NCI-H748 treated with DMSO at 0.1 percent for 48 hours (cell line): ENCODE measurements at regions not wholly inside any gene's neighbourhood (a gene's known extent, or its start where the extent isn't known, plus 50 kb on each side); places are given as distances from the start of the nearest gene placed in this dataset.
A peak's percentile ranks its signal among the peaks of the same experiment; 100 is the strongest.
"Not testable (repeated sequence)": the region's sequence is repeated elsewhere in the genome, so short reads cannot be mapped to it uniquely, and the experiment has no call there.

Source experiments
- DNase-seq: peaks from one replicate; lab custom pipeline; 2025; lab: John Stamatoyannopoulos, UW

GRCh38 chr14:84445486-84445885 lies 1084.5 kb upstream of the FLRT2 start:
- no peak for DNase-seq

GRCh38 chr14:84446250-84446649 lies 1083.7 kb upstream of the FLRT2 start:
- DNase-seq: no peak

DNA sequence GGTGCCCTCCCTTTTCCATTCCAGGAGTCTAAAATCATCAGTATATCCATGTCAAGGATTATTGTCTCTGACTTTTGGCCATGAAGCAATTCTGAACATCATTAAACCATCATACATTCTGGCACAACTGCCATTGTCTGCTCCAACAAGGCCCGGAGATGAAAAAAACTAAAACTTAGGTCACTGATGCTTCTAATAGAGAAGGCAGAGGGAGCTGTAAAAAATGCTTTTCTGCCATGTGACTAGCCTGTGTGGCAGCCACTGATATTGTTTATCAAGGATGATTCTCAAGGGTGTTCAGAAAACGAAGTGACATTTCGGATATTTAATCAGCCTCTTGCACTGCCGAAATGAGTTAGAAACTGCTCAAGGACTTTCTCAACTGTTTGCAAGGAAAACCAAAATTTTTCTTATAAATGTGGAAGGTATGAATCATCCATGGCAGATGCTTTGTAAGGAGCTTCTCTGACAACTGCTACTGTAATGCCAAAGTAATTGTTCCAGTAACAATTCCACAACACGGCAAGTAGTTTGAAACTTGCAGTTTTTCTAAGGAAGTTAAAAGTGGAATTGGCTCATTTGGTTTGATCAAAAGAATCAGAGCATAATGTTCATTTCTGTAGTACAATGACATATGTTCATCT lies 1076.5 kb upstream of the FLRT2 start:
- no peak for DNase-seq

- DNase-seq: no peak
Observed at GRCh38 chr14:84454114-84454513, 1075.8 kb upstream of the FLRT2 start.

DNA sequence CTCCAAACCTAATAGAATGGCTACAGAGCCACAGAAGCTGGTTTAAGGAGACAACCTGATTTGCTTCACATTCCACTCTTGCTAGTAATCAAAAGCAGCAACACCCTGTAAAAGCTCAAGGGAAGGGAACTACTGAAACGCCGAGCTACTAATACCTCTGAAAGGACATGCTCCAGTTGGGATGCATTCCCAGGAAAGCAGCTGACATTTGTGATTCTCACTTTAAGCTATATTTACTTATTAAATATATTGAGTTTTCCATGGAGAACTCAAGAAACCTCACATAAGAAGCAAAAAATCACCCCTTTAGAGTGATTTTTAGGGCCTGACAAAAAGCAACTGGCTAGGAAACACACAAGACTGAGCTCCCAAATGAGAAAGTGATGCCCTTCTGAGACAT lies 1073.0 kb upstream of the FLRT2 start:
- DNase-seq: no peak

- no peak for DNase-seq
Observed at GRCh38 chr14:84458881-84459280, 1071.1 kb upstream of the FLRT2 start.

DNA sequence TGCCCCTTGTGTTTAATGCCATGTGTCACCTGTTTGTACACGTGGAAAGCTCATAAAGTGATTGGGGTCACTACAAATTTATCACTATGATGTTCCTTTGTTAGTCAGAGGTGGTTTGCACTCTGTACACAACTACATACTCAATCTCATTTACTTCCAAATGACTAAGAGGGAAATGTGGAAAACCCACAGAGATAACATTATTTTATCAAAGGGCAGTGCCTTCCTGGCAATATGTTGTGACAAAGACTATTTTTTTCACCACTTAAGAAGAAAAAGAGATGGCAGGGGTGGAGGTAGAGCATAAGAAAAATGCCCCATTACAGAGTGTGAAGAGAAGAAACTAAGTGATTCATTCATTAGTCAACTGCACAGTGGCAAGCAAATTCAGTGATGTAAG lies 1064.1 kb upstream of the FLRT2 start:
- DNase-seq: peak; percentile 38

- DNase-seq: no peak
Observed at GRCh38 chr14:84468153-84468552, 1061.8 kb upstream of the FLRT2 start.

DNA sequence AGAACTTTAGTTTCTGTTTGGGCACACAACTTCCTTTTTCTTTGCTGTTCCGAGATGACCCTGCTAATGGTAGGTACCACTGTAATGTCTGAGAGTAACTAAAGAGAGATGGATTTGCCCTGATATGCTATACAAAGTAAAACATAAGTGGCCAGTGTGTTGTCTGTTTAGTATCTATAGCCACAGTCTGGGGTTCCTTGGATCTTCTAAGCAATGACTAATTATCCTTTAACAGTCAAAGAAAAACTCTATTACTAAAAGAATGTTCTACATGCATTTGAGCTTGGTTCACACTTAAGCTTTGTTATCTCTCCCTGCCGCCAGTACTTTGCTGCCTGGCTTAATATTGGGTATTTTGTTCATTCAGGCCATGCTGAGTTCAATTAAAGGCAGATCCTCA lies 1051.9 kb upstream of the FLRT2 start:
- no peak for DNase-seq

- DNase-seq: no peak
Observed at GRCh38 chr14:84482256-84483071, 1047.5 kb upstream of the FLRT2 start.

DNA sequence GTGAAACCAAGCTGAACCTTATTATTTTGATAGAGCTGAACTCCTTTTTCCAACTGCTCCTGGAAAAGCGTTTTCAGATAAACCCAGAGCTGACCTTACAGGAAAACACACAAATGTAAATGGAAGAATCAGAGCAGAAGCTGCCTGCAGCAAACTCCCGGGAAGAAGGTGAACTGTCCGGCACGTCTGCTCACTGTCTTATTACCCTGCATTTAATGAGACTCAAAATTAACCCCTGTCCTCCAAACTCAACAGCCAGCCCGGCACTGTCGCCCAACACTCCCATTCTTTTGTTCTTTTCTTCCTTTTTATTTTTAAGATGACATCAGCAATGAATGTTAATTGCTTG lies 1046.9 kb upstream of the FLRT2 start:
- DNase-seq: no peak

DNA sequence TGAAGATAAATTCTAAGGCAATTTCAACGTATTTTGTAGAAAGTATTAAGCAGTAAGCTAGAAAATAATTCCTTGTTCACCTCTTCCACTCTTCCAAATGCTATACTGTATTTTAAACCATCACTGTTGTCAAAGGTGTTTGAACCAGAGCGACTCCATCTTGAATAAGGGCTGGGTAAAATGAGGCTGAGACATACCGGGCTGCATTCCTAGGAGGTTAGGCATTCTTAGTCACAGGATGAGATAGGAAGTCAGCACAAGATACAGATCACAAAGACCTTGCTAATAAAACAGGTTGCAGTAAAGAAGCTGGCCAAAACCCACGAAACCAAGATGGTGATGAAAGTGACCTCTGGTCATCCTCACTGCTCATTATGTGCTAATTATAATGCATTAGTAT lies 1045.7 kb upstream of the FLRT2 start:
- DNase-seq: not testable (repeated sequence)

DNA sequence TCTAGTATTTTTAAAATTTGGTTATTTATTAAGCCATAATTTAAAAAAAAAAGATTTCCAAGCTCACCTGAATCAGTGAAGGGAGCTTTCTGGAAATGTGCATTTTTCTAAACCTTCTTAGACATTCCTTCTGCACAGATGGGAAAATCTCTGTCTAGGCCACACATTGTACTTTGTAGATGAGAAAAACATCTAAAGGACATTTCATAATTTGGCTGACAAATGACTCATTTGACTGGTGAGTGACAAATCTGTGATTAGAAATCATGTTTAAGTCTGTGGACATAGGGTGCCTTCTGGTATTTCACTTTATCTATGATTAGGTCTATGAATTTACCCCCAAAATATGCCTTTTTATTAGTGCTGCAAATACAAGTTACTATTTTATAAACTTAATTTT lies 1044.9 kb upstream of the FLRT2 start:
- DNase-seq: no peak

GRCh38 chr14:84490081-84490480 lies 1039.9 kb upstream of the FLRT2 start:
- no peak for DNase-seq

GRCh38 chr14:84492685-84493084 lies 1037.3 kb upstream of the FLRT2 start:
- DNase-seq: no peak

GRCh38 chr14:84493779-84494178 lies 1036.2 kb upstream of the FLRT2 start:
- no peak for DNase-seq

DNA sequence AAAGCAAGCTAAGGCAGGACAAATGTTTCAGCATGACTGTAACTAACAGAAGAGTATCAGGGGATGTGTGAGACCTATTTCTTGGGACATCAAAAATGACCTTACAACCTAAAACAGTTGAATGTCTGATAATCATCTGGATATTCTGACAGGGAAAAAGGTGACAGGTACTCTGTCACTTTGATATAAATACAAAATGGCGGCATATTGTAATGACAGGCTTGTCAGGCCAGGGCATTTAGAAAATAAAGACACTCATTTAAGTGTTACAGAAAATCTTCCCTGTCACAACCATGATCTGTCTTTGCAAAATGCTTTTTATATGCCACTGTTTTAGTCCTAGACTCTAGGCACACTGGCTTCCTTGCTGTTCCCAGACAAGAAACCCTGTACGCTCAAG lies 1033.3 kb upstream of the FLRT2 start:
- no peak for DNase-seq

DNA sequence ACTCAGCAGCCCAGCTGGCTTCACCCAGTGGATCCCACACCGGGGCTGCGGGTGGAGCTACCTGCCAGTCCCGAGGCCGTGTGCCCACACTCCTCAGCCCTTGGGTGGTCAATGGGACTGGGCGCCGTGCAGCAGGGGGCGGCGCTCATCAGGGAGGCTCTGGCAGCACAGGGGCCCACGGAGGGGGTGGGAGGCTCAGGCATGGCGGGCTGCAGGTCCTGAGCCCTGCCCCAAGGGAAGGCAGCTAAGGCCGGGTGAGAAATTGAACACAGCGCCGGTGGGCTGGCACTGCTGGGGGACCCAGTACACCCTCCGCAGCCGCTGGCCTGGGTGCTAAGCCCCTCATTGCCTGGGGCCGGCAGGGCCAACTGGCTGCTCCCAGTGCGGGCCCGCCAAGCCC lies 1017.1 kb upstream of the FLRT2 start:
- DNase-seq: not testable (repeated sequence)

- no peak for DNase-seq
Observed at GRCh38 chr14:84519836-84520235, 1010.1 kb upstream of the FLRT2 start.

DNA sequence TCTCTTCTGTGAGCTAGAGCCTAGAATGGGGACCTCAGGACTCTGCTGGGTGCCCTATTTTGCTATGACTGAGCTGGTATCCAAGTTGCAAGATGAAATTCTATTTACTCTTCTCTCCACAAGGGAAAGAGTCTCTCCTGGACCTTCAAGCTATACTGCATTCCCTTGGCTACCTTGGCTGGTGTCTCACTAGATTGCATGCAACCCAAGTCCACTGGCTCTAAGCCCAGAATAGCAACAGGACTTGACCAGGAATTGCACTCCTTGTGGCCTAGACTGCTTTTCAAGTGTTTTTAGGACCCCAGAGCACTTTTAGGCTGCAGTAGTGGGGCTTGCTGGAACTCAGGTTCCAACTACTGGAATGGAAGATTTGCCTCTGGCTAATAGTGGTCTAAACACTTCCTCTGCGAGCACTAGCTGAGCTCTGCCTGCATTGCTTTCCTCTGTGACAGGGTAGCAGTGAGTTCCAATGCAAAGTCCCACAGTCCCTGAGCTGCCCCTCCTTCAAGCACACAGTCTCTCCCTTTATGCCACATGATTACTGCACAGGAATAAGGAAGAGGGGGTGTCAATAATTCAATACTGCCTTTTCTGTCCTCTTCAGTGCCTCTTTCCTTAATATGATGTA lies 1009.1 kb upstream of the FLRT2 start:
- DNase-seq: no peak

GRCh38 chr14:84523746-84524145 lies 1006.2 kb upstream of the FLRT2 start:
- DNase-seq: no peak

- DNase-seq: peak; percentile 78
Observed at GRCh38 chr14:84527706-84528105, 1002.2 kb upstream of the FLRT2 start.

- no peak for DNase-seq
Observed at GRCh38 chr14:84532016-84532415, 997.9 kb upstream of the FLRT2 start.
